ENCODE measurements at regions not wholly inside any gene's neighbourhood (a gene's known extent, or its start where the extent isn't known, plus 50 kb on each side); places are given as distances from the start of the nearest gene placed in this dataset.
"Not testable (repeated sequence)": the region's sequence is repeated elsewhere in the genome, so short reads cannot be mapped to it uniquely, and the experiment has no call there.

DNA sequence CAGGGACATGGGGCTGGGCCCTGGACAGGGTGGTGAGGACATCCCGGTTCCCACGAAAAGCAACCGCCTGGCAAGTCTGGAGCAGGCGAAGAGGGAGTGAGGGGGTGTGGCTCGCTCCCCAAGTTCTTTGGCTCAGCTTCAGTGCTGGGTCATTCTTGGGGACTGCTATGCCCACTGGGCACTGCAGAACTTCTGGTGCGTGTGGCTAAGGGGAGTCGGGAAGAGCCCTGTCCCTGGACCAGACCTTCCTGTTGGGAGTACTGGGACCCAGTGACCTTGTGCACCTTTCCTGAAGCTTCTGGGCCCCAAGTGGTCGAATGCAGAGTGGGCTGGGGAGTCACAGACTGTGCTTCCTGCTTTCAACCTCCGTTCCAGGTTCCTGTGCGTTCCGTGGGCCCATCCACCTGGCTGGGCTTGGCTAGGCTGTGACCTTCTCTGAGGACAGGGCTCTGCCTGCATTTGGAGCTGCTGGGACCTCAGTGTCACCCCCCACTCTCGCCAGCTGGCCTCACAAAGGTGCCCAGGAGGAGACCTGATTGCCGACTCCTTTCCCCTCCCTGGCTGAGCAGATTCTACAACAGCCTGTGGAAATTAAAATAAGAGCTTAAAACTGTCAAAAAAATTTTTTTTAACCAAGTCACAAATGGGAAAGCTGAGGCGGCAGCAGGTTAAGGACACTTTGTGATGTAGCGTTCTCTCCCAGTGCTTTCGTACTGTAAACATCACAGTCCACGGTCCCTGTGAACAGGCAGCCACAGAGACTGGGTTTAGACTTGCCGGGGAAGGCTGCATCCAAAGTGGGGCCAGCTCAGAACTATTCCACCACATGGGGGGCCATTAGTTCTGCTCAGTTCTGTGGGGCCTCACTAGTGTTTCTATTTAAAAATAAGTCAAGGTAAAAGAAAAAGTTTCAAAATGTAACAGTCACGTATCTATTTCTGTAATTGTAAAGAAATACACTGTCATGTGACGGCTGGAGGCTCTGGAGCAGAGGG lies 63.8 kb upstream of the WNT7B start:
- DNase-seq, result no peak

DNA sequence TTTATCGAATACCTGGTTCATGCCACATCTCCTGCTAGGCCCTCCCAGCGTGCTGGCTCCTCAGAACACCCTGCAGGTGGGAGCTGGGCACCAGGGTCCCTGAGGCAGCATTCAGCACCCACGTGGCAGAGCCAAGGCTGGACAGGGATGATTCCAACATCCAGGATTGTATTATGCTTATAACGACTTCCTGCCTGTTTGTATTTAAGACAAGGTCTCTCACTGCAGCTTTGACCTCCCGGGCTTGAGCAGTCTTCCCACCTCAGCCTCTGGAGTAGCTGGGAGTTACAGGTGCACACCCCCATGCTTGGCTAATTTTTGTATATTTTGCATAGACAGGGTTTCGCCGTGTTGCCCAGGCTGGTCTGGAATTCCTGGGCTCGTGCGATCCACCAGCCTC lies 64.7 kb upstream of the WNT7B start:
- no peak for DNase-seq

DNA sequence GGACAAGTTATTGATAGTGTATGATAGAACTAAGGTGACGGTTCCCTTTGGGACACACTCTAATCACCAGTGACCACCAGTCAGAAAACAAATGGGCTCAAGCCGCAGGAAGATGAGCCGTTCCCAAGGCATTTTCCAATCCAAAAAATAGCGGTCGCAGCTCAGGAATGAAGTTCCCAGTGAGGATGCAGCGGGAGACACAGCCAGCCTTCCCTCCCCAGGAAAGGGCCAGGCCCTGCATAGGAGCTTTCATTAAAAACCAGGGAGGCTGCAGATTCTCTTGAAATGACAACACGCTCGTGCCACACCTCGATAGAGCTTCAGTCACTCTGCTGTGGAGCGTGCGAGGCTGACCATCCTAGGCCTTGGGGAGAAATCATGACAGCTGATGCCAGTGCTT lies 65.8 kb upstream of the WNT7B start:
- no peak for DNase-seq

DNA sequence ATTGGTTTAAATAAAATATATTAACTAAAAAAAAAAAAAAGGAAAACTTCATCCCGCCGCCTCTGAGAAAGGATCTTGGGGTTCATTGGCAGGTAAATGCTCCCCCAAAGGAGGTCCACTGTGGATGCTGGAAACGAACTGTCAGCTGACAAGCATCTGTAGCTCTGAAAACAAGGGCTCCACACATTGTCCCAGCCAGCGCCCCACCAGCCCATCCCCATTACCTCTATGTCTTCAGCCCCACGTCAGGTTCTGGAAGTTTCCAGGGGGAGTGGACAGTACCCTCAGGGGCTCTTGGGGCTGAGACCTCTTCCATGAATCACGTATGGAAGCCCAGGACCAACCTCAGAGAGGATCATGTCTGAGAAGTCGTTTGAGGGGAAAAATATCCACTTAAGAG lies 66.4 kb upstream of the WNT7B start:
- DNase-seq, result no peak

DNA sequence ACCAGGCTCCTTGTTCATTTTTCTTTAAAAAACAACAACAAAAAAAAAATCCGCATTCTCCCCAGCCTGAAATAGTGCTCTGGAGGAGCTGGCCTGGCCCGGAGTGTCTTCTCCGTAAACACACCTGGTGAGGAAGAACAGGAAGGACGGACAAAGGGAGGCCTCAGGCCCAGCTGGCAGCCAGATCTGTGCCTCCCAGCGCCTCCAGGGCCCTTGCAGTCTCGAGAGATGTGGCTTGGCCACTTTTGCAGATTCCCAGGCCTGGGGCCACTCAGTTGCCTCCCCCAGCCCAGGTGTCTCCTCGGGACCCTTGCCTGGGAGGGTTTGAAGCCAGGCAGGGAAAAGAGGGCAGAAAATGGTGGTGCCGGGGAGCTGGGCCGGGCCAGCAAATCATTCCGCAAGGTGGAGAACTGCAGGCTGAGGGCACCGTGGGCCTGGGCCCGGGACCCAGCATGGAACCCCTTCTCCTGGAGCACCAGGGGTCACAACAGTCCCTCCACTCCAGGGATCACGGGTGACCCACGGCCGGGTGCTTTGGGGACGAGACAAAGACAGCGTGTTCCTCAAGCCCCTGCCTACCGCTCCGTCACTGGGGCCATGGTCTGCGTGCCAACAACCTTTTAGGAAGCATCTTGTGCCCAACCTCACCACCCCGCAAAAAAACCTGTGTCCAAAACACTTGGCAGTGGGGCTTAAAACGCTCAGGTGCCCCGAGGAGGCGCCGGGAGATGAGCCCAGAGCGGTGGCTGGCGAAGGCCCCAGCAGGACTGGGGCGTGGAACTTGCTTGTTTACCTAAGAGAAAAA lies 67.1 kb upstream of the WNT7B start:
- DNase-seq, result peak; percentile 59

DNA sequence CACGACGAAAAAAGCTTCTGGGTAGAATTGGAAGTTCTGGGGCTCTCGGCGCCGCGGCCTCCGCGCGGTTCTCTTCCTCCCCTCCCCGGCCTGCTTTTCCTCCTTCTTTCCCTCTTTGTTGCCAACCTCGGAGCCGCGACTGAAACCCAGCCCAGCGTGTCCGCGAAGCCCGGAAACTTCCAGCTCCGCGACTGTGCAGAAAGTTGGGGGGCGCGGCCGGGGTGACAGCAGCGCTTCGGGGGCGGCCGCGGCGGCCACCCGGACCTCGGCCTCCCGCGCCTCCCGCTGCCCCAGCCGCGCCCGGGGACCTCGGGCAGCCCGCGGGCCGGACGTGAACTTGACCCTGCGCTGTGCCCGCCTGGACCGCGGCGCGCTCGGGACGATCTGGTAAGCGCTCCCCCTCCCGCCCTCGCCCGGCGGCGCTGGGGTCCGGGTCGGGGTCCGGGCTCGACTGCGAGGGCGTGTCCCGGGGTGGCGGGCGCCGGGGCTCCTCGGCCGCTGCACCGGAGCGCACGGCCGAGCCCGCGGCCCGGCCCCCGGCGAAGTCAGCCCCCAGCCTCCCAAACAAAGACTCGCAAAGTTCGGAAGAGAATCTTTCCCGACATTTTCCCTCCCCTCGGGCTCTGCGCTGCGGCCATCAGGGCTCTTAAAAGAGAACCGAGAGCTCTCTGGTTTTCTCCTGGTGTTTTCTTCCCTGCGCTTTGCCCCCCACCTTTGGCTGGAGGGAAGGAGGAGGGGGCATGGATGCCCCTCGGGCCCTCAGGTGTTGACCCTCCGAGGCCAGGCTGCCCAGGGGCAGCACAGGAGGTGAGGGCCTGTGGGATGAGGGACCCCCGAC lies 67.9 kb upstream of the WNT7B start:
- peak; percentile 82 for DNase-seq

DNA sequence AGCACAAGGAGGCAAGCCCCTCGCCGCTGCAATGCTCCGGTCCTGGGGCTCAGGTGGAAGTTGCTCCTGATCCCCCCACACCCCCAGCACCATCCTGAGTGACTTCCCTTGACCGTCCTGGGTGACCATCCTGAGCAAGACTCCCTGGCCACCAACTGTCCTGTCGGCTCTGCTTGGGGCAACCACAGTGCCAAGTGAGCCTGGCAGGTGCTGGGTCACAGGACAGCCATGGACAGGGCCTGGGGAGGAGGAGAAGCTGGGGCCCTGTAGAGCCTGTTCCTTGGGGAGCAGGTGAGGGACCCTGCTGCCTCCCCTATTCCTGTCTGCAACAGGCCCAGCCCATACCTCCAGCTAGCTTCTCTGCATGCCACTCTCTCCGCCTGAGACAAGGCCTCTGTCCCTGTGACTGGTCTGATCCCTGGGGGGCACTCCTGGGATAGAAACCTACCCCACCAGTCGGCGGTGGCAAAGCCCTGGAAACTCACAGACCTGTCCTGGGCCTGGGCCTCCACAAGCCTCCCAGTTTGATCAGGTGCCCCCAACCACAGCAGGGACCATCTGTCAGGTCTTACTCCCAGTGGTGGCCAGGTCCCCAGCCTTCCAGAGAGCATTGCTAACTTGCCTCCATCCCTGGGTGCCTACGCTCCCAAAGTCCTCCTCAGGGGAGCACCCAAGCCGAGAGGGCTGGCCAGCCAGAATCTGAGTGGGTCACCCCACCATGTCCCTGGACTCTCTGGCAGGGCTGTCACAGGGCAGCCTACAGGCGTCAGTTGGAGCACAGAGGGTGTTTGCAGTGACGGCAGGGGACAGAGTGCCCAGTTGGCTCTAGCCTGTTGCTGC lies 68.7 kb upstream of the WNT7B start:
- DNase-seq, result no peak

DNA sequence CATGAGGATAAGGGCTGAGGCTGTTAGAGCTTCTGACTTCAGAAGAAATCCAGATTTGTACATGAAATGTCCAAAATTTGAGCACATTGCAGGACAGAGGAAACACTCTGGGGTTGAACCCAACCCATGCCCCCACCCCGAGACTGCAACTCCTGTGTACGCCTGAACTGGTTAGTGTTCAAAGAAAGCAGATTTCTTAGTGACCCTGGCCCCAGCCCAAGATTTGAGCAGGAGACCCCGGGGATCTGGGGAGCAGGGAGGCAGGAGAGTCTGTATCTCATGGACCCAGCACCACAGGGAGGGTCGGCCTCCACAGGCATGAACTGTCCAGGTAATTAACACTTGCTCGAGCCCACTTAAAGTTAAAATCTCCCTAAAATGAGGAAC lies 69.3 kb upstream of the WNT7B start:
- DNase-seq, result no peak

DNA sequence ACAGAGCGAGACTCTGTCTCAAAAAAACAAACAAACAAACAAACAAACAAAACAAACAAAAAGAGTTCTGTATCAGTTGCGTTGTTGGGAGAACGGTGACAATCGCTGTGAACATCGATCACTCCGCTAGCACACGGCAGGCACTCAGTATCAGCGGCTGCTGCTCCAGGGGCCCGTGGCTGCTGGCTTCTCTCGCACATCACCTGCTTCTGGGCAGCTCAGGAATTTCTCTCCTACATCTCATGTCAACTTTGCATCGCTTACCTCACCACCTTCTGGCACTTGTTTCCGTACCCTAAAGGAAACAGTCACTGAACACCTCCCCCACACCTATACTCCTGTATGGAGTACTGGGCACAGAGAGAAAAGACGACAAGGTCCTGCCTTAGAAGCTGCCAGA lies 70.3 kb upstream of the WNT7B start:
- DNase-seq, result no peak

DNA sequence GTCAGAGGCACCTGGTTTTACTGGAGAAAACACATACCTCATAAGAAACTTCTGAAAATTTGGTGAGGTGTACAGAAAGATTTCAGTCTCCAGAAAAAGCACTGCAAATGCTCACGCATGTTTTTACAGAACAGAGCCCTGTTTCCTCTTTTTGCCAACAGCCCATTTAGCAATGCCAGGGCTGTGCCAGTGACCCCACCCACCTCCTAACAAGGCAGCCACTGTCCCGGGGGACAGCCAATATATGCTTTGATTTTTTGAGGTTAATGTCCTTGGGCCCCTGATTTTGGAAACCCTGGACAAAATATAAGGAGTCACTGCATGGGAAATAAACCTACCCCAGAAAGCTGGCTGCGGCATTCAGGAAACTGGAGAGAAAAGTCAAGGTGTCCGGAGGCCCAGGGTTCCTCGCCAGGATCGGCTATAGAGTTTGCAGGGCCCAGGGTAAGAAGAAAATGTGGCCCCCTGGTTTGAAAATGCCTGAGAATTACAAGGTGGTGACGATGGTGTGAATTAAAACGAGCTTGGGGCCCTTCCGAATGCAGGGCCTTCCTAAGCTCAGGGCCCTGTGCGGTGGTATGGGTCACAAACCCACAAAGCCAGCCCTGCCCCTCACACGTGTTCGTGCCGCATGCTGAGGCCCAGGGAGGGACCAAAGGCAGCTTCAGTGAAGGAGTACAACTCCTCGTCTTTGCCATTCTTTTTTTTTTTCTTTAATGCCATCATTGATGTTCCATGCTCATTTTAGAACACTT lies 71.1 kb upstream of the WNT7B start:
- peak; percentile 37 for DNase-seq

DNA sequence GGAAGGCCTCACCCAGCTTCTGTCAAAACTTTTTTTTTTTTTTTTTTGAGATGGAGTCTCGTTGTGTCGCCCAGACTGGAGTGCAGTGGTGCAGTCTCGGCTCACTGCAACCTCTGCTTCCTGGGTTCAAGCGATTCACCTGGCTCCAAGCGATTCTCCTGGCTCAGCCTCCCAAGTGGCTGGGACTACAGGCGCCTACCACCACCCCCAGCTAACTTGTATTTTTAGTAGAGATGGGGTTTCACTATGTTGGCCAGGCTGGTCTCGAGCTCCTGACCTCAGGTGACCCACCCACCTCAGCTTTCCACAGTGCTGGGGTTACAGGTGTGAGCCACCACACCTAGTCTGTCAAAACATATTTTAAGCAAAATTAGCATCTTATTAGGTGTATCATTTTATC lies 71.7 kb upstream of the WNT7B start:
- DNase-seq, result not testable (repeated sequence)

DNA sequence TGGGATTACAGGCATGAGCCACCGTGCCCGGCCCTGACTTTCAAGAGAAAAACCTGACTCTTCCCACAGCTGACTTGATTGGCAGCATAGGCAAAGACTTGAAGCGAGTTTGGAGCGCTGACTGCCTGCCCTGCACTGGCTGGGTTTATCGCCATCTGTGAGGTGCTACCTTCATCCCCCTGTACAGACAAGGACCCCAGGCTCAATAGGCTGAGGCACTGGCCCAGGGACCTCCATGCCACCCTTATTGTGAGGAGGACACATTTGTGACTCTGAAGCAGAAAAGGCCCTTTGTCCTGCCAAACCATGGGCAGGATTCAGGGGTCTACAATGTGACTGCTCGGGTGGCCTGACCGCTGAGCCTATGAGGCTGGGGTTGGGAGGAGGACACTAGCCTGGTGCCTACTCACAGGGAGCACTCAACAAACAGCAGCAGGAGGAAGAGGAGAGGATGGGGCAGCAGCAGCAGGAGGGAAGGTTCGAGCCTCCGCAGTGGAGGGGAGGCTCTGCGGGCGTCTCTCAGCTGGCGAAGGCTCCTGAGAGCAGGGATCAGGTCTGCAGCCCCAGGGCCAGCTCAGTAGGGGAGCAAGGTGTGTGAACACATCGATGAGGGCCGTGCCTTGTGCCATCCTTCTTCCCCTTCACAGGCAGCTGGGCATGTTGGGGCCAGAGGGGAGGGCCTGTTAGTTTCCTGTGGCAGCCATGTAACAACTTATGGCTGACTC lies 72.9 kb upstream of the WNT7B start:
- peak; percentile 5 for DNase-seq

DNA sequence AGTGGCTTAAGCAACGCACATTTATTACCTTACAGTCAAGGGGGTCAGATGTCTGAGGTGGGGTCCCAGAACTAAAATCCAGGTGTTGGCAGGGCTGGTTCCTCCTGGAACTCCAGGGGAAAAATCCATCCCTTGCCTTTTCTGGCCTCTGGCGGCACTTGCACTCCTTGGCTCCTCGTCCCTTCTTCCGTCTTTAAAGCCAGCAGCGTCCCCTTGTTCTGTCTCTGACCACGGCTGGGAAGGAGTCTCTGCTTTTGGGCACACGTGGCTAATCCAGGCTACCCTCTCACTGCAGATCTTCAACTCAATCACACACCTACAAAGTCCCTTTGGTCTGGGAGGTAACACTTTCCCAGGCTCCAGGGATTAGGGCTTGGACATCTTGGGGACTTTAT lies 73.5 kb upstream of the WNT7B start:
- peak; percentile 20 for DNase-seq

DNA sequence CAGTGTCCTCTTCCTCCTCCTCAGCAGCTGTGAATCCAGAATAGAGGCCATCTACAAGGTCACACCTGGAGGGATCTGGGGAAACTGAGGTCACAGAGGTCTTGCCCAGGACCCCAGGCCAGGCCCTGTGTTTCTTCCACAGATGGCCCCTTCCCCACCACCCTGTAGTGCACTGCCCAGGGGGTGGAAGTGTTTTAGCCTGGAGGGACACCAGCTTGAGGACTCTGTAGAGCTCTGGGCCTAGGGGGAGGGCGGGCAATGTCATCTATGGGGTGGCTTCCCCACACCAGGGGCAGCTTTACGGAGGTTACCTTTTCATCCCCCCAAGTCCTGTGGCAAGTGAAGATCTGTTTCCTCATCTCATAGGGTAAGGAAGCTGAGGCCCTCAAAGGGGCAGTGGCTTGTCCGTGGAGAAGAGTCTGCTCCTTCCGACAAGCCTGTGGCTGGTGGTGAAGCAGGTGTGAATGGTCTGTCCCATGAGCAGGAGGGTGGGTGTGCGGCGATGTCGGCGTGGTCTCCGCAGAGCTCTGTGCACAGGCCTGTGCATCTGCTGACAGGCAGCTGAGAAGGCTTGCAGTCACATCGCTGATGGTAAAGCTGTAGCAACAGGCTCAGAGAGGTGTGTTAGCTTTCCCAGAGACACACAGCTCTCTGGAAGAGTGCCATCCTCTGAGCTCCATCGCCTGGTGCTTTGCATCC lies 74.1 kb upstream of the WNT7B start:
- DNase-seq, result peak; percentile 17

DNA sequence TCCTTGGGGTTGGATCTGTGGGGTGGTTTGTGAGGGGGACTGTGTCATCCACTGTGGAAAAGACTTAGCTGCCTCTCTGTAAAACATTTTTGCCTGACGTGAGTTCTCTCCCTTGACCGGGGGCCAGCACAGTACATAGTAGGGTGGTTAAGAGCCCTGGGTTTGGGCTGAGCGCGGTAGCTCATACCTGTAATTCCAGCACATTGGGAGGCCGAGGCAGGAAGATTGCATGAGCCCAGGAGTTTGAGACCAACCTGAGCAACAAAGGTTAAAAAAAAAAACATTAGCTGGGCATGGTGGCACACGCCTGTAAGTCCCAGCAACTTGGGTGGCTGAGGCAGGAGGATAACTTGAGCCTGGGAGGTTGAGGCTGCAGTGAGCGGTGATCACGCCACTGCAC lies 74.7 kb upstream of the WNT7B start:
- no peak for DNase-seq

DNA sequence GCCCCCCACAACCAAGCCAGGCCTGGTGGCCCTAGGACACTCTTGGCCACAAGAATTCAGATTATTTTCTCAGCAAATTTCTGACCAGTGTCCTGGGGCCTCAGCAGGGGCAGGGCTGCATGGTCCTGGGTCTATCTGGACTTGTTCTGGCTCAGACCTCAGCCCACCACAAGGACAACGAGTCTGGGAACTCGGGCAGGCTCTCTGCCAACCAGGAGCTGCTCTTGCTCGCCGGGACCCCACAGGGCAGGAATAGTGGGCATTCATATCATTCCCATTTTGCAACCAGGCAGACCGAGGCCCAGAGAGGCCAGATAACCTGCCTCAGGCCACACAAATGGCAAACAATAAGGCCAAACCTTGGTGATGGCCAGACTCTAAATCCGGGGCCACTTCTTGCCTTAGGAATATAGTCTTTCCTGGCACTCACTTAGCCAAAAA lies 75.4 kb upstream of the WNT7B start:
- no peak for DNase-seq

DNA sequence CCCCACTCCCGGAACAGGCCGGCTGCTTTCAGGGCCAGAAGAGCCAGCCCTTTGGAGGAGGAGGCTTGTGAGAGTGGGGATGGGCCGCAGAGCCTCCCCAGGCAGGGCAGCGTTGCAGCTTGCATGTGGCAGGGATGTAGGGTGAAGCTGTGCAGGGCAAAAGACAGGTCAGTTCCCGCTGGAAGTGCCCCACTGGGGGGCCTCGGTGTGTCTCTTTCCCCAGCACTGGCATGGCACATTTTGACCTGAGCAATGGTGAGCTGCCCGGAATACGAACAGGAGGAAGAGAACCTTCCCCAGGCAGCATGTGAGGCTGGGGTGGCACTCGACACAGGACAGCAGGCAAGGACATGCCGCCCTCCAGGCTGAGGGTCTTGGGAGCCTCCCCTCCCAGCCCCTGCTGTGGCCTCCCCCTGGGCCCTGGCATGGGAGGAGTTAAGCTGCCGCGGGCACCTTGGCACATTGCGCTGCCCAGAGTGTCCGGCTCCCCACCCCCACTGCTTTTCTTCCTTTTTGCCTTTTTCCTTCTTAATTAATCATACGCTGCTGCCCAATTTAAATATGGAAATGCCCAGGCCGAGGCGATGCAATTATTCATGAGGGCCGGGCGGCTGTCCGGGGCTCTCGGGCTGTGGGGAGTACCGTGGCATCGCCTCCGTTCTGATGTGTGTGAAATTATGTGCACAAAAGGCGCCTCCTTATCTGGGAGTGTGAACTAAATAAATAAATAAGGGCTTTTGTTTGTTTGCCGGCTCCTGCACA lies 76.0 kb upstream of the WNT7B start:
- DNase-seq, result no peak

DNA sequence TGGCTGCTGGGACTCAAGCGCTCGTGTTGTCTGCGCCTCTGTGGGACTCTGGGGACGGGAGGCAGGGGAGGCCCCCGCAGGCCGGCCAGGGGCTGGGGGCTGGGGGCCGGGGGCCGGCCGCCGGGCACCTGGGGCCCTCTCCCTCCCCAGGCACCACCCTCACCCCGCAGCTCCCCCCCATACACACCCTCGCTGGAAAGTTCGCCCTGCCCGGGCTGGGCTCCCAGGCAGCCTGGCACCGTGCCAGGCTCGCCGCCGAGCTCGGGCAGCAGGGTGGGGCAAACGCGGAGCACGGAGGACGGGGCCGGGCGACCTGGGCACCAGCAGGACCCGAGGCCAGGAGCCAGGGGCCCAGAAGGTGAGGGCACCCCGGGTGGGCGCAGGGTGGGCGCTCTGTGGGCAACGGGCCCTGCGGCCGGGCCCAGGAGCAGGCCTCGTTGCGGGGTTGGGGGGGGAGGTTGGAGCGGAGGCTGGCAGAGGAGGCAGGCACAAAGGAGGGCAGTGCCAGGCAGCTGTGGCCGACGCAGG lies 76.7 kb upstream of the WNT7B start:
- DNase-seq, result peak; percentile 79

Data from left hindlimb (tissue), 1 donor.